HG02763 (cell line): ENCODE measurements at regions not wholly inside any gene's neighbourhood (a gene's known extent, or its start where the extent isn't known, plus 50 kb on each side); places are given as distances from the start of the nearest gene placed in this dataset.

Experiments used
- ATAC-seq: cut with Tn5 transposase; IDR thresholded peaks from one replicate; pipeline ENCODE4 v1.9.1; 2021; ENCODE audit warnings: mild to moderate bottlenecking, moderate library complexity; ENCODE audit not compliant: unreplicated experiment

- ATAC-seq: no peak
These were observed 225.6 kb upstream of the CRY1 start for GRCh38 chr12:107318806-107319532.

GRCh38 chr12:107319533-107320032 is 226.2 kb upstream of the CRY1 start:
- ATAC-seq: no peak

GRCh38 chr12:107320033-107320928 is 226.9 kb upstream of the CRY1 start:
- no peak for ATAC-seq

- no peak for ATAC-seq
These were observed 227.7 kb upstream of the CRY1 start for GRCh38 chr12:107320929-107321631.

- no peak for ATAC-seq
These were observed 228.7 kb upstream of the CRY1 start for GRCh38 chr12:107322063-107322462.

GRCh38 chr12:107325075-107325608 is 231.8 kb upstream of the CRY1 start:
- ATAC-seq: no peak

- ATAC-seq: no peak
These were observed 232.9 kb upstream of the CRY1 start for GRCh38 chr12:107326237-107326636.

GRCh38 chr12:107327651-107328182 is 234.4 kb upstream of the CRY1 start:
- no peak for ATAC-seq

GRCh38 chr12:107328442-107329133 is 235.2 kb upstream of the CRY1 start:
- no peak for ATAC-seq

GRCh38 chr12:107329569-107330324 is 236.4 kb upstream of the CRY1 start:
- no peak for ATAC-seq

GRCh38 chr12:107330831-107331431 is 237.6 kb upstream of the CRY1 start:
- ATAC-seq: no peak

GRCh38 chr12:107331471-107331870 is 238.1 kb upstream of the CRY1 start:
- no peak for ATAC-seq

- ATAC-seq: no peak
These were observed 238.6 kb upstream of the CRY1 start for GRCh38 chr12:107331912-107332311.

- no peak for ATAC-seq
These were observed 239.4 kb upstream of the CRY1 start for GRCh38 chr12:107332743-107333142.

- no peak for ATAC-seq
These were observed 242.6 kb upstream of the CRY1 start for GRCh38 chr12:107335802-107336570.

GRCh38 chr12:107336695-107337094 is 243.3 kb upstream of the CRY1 start:
- ATAC-seq: no peak

- ATAC-seq: no peak
These were observed 244.2 kb upstream of the CRY1 start for GRCh38 chr12:107337346-107338095.

- no peak for ATAC-seq
These were observed 246.1 kb upstream of the CRY1 start for GRCh38 chr12:107339487-107339886.
